BJ (cell line): ENCODE measurements at regions not wholly inside any gene's neighbourhood (a gene's known extent, or its start where the extent isn't known, plus 50 kb on each side); places are given as distances from the start of the nearest gene placed in this dataset.
"Not testable (repeated sequence)": the region's sequence is repeated elsewhere in the genome, so short reads cannot be mapped to it uniquely, and the experiment has no call there.

Experiments
- CTCF ChIA-PET: fragments of 350-600 bp; formaldehyde crosslinking; extraction: SDS; loops from one replicate; lab custom pipeline; 2021; ENCODE audit warnings: antibody characterized with exemption, inconsistent platforms; lab: Yijun Ruan, JAX
- POLR2A ChIA-PET: fragments of 300-600 bp; sonication (Branson Sonifier 250); formaldehyde crosslinking; extraction: SDS; loops from one replicate; lab custom pipeline; 2021; ENCODE audit warnings: antibody characterized with exemption; lab: Charles Lee
- DNase-seq: peaks from one replicate; pipeline ENCODE4 v3.0.0-alpha.2; 2011; ENCODE audit warnings: low read depth
- H3K27me3 ChIP-seq: 2 replicates; pipeline ENCODE4 v1.6.0; 2011; ENCODE audit warnings: low read length; ENCODE audit not compliant: control insufficient read depth, insufficient read depth
- H3K36me3 ChIP-seq: 2 replicates; pipeline ENCODE4 v1.5.1; 2011; ENCODE audit warnings: low read length; ENCODE audit not compliant: control insufficient read depth, insufficient read depth
- H3K4me3 ChIP-seq: 2 replicates; pipeline ENCODE4 v1.5.1; 2011; ENCODE audit warnings: low read depth, mild to moderate bottlenecking, control low read depth, low read length
- CTCF ChIP-seq: IDR thresholded peaks from 2 replicates; pipeline ENCODE4 v1.5.1; 2011; ENCODE audit warnings: low read depth, mild to moderate bottlenecking, control low read depth, inconsistent platforms, low read length, moderate library complexity; ENCODE audit not compliant: insufficient read depth

DNA sequence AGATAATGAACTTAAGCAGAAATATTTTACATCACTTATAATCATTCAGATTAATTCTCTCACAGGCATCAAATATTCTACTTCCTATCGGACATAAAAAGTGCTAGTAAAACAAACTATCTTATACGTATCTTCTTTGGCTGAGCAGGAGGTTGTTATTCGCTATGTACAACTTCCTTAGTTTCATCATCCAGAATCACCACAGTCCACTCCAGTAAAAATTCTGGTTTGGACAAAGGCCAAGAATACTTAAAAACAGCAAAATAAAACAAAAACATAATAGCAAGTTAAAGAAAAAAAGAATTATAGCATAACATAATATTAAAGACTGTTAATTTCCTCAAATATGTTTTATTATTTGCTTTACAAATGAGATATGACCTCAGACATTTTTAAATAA lies 1077.1 kb upstream of the CELF4 start:
- no peak overlapping the region for H3K4me3 ChIP-seq
- H3K36me3 ChIP-seq = no peaks in the 10 kb centered on the region
- no peaks in the 10 kb centered on the region for H3K27me3 ChIP-seq
- ChIA-PET POLR2A (no interaction called here), CTCF (no interaction called here)
- no peak for DNase-seq
- no peak for TF ChIP-seq CTCF

- H3K4me3 ChIP-seq, POLR2A ChIA-PET: not testable (repeated sequence)
Measured at GRCh38 chr18:38639700-38640099, 1074.1 kb upstream of the CELF4 start.

DNA sequence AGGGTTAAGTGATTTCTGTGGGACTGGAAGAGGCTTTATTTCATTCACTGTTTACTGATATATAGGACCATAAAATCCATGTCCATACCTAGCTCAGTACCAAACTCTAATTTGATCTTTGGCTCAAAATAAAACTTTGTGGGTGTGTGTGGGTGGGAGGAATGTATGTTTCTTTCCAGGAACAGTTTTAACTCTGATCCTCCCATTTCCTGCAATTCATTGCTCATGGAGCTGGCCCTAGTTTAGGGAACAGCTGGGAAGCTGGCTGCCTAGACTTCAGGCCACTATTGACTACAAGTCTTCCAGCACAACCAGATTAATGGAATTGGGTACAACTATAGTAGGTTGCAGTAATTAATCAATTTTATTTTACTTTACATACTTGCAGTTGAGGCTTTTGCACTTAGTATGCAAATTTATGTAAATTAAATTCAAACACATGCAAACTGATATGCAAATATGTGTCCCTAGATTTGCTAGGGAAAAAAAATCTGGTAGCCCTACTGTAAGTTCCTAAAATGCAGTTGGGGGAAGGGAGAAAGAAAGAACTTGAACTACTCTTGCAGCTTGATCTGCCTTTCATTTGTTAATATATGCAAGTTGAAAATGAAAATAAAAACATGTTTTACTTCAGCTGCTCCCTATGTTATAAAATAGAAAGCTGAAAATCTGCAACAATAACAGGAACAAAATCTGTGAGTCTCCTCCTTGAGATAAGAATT lies 1070.3 kb upstream of the CELF4 start:
- no peak for TF ChIP-seq CTCF
- no peak overlapping the region for H3K4me3 ChIP-seq
- DNase-seq = no peak
- H3K36me3 ChIP-seq = no peaks in the 10 kb centered on the region
- no peaks in the 10 kb centered on the region for H3K27me3 ChIP-seq
- ChIA-PET CTCF (no interaction called here), POLR2A (no interaction called here)

More at GRCh38 chr18:38639700-38640099, 1074.1 kb upstream of the CELF4 start:
- CTCF ChIA-PET, DNase-seq, H3K27me3 ChIP-seq, H3K36me3 ChIP-seq: not testable (repeated sequence)

DNA sequence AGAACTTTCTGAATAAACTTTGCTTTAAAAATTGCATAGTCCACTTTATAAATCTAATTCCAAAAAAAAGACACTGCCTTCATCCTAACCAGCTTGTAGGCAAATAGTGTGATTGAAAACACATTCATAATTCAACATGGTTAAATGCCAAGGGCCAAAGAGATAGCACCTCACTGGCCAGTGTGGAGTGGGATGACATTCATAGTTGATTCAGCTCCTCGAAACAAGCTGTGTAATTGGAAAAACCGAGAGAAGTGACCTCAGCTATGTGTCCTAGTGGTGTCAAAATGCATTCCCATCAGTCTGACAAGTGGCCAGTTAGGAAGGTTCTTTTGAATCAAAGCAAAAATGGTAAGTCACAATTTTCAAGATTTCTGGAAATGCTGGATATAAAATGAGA lies 1068.5 kb upstream of the CELF4 start:
- no peak for DNase-seq
- H3K27me3 ChIP-seq = no peaks in the 10 kb centered on the region
- H3K4me3 ChIP-seq = no peak overlapping the region
- no peak for TF ChIP-seq CTCF
- ChIA-PET CTCF (no interaction called here), POLR2A (no interaction called here)
- H3K36me3 ChIP-seq = no peaks in the 10 kb centered on the region

DNA sequence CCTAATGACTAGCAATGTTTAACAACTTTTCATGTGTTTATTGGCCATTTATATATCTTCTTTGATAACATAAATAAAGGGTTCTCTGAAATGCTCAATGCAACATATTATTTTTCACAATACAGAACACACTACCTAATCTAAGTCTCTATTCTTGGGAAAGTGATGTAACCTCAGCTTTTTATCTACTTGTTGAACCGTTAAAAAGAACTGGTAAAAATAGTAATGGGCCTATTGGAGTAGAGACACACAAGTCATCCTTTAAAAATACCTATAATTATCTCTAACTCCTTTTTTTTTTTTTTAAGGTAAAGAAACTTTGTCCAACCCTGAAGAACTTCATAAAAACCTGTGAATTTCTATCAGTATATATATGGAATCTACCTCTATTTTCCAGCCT lies 1067.7 kb upstream of the CELF4 start:
- no peak overlapping the region for H3K4me3 ChIP-seq
- H3K36me3 ChIP-seq = no peaks in the 10 kb centered on the region
- DNase-seq = no peak
- POLR2A ChIA-PET = no interaction called here
- no peaks in the 10 kb centered on the region for H3K27me3 ChIP-seq
- CTCF ChIA-PET = no interaction called here
- TF ChIP-seq CTCF = no peak

DNA sequence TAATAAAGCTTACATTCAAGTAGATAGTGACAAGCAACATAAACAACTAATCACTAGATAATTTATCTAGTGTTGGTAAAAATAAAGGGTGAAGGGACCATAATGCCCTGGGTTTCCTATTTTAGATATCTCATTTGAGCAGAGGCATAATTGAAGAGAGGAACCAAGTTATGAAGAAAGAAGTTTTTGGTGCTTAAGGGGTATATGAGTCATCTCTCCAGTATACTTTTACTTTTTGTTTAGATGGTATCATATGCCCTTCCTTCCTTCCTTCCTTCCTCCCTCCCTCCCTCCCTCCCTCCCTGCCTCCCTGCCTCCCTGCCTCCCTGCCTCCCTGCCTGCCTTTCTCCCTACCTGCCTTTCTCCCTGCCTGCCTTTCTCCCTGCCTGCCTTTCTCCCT lies 1053.5 kb upstream of the CELF4 start:
- ChIA-PET POLR2A (no interaction called here), CTCF (no interaction called here)
- no peak overlapping the region for H3K4me3 ChIP-seq
- TF ChIP-seq CTCF = no peak
- no peaks in the 10 kb centered on the region for H3K27me3 ChIP-seq
- DNase-seq = no peak
- no peaks in the 10 kb centered on the region for H3K36me3 ChIP-seq
